GM19035 (cell line): ENCODE measurements at regions not wholly inside any gene's neighbourhood (a gene's known extent, or its start where the extent isn't known, plus 50 kb on each side); places are given as distances from the start of the nearest gene placed in this dataset.
A peak's percentile ranks its signal among the peaks of the same experiment; 100 is the strongest.
"Not testable (repeated sequence)": the region's sequence is repeated elsewhere in the genome, so short reads cannot be mapped to it uniquely, and the experiment has no call there.

Source experiments
- ATAC-seq: cut with Tn5 transposase; IDR thresholded peaks from one replicate; pipeline ENCODE4 v1.9.1; 2021; ENCODE audit not compliant: unreplicated experiment

DNA sequence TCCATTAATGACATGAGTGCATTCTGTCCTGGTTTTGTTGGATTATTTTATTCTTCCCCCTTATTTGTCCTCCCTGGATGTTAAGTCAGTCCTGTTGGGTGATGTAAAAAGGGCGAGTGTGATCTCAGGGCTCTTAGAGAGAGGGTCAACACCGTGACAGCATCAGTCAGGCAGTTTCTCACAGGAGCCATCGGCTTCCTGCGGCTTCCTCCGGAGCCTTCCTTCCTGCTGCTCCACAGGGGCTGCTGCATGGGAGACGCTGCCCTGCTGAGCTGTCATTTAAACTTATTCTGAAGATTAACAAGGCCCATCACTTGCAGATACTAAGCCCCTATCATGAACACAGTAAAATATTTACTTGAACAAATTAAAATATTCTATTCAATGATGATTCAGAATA is 211.3 kb downstream of the SPATA31A1 start:
- not testable (repeated sequence) for ATAC-seq

DNA sequence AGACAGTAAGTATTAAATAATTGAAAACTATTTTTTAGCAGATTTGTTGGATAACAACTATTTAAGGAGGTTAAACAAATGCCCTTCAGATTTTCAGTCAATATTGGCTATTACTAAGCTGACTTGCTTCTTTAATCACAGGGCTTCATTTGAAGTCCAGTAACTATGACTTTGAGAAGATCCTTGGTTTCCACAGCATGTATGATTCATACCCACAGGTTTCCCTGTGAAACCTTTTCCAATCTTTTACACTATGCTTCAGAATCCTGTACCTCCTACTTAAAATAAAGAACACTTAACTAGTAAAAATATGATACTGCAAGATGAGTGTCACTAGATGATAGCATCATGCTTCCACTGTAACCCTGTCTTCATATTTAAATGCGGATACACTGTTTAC is 211.9 kb downstream of the SPATA31A1 start:
- not testable (repeated sequence) for ATAC-seq

DNA sequence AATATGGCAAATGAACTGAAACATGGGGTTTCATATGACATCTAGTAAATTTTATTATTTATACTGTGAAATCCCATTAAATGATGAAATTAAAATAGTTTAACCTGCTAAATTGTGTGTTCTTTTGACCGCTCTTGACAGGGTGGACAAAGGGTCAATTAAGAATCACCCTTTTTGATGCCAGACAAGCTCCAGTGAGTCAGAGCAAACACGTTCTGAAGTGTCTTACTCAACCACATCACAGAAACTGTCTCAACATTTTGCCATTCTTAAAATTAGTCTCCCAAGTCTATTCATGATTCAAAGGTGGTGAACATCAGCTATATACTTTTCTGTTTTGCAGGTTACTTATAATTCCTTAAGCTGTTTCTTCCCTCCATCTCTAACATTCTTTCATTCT is 213.4 kb downstream of the SPATA31A1 start:
- not testable (repeated sequence) for ATAC-seq

DNA sequence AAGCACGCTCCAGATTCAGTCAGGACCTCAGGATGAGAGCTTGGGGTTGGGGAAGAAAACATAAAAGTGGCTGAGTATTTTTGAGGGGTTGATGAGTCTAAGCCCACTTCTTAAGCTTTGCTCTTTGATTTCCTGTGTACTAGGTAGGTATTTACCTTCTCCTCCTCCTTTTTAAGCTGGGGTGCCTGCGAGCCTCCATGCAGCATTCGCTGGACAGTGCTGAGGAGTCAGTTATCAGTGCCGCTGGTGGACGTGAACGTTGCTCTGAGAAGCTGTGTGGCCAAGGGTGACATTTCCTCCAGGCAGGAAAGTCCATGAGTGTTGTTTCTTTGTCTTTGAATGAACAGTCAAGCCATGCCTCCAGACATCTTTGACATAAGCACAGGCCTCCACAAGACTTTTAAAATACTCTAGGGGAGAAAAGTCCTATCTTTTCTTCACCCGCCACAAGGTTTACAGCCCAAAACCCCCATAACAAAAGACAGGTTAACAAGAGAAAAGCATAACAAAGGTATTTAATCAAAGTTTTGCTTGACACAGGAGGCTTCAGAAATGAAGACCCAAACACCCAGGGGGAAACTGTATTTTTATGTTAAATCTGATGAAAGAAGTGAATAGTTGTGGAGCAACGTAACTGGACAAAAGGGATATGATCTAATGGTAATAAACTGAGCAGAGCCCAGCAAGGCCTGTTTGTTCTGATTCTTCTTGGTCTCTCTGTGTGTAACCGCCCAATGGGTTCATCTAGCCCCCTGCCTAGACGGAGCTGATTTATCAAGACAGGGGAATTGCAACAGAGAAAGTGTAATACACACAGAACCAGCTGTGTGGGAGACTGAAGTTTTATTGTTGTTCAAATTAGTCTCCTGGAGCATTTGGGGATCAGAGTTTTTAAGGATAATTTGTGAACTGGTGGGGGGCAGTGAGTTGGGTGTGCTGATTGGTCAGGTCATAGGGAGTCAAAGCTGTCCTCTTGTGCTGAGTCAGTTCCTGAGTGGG is 217.9 kb downstream of the SPATA31A1 start:
- not testable (repeated sequence) for ATAC-seq

DNA sequence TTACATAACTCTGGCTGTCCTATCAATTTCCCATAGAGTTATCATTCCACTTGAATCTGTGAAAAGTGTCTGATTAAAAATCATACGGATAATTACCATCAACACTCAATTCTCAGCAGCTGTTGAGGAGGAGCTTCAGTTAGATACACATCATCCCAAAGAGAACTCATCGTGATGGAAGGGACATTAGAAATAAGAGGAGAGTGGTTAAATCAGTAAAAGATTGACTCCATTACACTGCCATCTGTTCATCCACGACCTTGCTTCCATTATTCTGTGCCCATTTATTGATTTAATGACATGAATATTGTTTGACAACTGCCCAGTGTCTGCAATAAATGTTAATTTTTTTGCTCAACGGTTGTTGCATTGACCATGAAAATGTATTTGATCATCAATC is 223.5 kb downstream of the SPATA31A1 start:
- ATAC-seq, result not testable (repeated sequence)

DNA sequence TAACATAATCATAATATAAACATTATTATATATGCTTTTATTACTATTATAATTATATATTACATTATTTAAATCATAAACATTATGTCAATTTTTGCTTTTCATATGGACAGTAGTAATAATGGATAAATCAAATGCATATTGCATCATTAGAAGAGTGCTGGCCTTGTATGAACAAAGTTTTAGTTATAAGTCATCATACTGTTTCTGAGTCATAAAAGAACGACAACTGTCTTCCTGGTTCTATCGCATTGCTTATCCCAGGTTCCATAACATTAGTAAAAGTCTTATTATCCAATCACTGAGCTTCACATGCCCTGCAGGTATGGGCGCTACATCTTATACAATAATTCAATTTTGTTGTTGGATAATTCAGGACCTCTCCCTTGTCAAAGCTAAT is 225.8 kb downstream of the SPATA31A1 start:
- not testable (repeated sequence) for ATAC-seq

DNA sequence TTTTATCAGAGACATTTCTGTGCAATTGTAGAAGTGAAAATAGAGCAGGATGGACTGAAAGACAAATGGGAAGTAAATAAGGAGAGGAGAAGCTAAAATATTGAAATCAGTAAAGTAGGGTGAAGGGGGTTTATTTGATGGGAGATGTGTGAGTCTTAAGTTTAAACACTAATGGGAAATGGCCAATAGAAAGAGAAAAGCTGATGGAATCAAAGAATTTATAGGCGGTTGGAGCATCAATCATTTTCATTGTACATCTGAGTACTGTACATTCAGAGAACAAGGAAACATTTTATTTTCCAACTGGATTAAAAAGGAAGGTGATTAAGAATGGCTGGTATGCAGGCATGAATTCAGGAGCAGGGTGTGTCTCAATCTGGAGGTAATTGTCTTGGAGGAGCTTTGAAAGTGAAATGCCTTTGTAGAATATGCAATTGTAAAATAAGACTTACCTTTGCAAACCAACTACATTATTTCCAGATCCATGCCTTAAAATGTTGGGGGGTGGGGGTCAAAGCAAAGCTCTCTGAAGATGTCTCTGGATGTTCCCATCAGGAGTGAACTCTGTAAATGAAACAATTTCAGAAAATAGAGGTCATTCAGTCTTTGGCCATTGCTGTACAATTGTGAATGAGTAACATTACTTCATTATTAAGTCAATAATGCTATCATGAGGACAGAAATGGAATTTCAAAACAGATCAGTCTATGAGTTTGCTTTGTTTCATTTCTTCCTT is 227.4 kb downstream of the SPATA31A1 start:
- ATAC-seq, result not testable (repeated sequence)

DNA sequence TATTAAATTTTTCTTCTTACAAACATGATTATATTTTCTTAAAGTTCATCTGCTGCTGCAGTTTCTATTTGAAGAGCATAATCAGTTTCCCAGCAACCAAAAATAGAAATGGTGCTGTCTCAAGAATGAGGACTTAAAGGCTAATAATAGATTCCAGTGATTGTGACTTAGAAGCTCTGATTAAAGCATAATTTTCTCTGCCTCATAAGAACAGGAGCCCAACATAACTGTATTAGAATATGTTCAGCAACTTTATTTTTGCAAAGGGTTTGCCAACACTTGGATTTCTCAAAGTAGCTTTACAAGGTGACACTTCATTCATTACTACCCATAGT is 227.9 kb downstream of the SPATA31A1 start:
- not testable (repeated sequence) for ATAC-seq

DNA sequence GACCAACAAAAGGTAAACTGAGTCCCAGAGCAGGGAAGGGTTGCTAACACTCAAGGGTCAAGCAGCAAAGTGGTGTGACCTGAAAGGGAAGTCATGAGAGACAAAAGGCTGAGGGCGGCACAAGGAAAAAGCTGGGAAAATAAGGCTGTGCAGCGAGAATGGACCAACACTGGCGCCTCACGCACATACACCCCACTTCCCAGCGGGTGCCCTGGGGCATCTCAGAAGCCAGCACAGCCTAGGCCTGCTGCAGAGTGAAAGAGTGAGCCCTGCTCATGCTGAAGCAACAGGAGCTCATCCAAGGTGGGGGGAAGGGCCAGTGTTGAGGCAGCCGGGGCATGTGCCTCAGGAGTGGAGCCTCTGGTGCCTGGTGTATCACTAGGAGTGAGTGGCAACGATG is 229.8 kb downstream of the SPATA31A1 start:
- ATAC-seq, result not testable (repeated sequence)

DNA sequence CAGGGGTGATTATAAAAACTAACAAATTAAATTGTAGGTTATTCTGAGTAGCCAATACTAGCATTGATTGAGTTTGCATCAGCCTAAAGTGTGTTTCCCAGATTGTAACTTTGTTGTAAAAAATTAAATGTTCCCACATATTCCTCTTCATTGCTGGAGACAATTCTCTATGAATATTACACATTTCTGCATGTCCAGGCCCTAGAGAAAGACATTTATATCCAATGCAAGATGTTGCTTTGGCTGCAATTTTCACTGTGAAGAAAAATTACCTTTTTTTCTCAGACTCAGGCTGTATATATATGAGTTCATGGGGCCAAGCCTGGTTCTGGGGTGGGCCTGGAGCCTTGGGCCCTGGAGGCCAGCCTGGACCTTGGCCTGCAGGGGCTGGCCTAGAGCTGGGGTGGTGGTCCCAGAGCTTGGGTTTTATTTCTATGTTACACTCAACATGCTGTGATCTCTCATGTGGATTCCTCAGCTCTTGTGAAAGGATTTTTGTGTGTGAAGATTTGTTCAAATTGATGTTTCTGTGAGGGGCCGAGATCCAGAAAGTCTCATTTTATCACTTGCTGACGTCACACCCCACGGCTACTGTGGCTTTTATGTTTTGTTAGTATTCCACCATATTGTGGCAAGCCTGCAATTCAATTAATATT is 232.5 kb downstream of the SPATA31A1 start:
- no peak for ATAC-seq

DNA sequence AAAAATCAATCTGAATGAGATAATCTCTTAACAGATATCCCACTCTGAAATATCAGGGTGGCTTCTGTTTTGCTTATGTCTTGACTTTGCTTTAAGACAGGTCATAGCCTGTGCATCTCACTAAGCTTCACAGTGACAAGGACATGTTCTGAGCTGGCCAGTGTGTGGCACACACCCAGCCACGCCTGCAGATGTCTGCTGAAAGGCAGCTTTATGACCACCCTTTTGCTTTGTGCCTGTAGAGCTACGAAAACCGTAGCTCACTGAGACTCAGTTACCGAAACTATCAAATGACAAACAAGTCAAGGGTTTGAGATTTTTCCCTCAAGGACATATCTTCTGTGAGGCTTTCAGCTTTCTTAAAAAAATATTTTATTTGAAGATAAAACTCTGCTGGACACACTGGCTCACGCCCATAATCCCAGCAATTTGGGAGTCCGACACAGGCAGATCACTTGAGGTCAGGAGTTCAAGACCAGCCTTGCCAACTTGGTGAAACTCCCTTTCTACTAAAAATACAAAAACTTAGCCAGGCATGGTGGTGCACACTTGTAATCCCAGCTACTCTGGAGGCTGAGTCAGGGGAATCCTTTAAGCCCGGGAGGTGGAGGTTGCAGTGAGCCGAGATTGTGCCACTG is 233.2 kb downstream of the SPATA31A1 start:
- no peak for ATAC-seq

DNA sequence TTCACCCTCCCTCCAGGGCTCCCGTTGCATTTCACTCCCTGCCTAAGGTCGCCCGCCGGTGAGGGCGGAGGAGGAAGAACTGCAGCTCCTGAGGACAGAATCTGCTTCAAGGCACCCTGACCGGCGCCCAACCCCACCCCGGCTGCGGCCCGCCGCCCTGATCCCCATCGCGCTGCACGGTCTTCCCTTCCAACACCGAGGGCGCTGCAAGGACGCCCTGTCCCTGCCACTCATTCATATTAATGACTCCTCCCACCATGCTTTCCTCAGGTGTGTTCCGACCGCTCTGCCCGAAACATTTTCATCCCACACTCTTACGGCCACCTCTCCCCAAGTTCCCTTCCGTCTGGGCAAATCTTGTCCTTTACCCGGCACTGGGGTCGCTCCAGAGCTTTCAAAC is 248.6 kb downstream of the SPATA31A1 start:
- ATAC-seq, result not testable (repeated sequence)

DNA sequence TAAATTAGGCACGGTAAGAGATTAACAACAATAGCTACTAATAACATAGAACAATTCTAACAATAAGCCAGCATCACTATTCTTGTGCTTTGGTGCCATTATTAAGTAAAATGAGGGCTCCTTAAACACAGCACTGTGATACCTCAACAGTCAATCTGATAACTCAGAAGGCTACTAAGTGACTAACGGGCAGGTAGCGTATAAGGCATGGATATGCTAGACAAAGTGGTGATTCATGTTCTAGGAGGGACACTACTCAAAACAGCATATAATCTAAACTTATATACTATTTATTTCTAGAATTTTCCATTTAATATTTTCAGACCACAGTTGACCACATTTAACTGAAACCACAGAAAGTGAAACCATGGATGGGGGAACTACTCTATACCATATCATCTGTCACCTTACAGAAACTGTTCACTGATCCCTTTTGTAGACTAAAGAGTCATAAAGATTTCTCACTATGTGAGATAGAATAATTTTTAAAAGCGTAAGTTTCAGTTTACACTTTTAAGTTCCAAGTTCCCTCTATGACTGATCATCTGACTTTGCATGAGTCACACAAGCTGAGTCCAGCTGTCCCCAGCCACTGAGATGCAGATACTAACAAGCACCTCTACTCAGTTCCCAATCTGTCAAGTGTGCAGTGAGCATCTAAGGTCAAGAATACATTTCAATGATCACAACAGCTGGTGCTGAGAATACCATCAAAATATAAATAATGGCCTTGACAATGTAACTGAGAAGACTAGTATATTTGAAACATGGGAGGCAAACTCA is 256.2 kb downstream of the SPATA31A1 start:
- ATAC-seq, result peak; percentile 97

DNA sequence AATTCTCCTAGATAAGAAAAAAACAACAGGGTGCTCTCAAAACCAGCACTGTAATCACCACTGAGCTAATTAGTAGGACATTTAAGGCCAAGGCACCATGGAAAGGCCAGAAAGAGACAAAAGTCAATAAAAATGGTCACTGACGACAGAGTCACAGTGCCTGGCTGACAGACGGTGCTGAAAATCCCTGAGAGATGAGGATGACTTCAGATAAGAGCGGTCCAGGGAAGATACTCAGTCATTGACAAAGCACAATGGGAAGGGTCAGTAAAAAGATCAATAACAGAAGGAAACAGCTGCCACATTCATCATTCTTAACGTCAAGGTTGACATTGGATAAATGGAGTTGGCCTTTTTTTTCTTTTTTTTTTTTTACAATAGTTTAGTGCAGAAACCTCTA is 261.0 kb downstream of the SPATA31A1 start:
- ATAC-seq, result not testable (repeated sequence)

DNA sequence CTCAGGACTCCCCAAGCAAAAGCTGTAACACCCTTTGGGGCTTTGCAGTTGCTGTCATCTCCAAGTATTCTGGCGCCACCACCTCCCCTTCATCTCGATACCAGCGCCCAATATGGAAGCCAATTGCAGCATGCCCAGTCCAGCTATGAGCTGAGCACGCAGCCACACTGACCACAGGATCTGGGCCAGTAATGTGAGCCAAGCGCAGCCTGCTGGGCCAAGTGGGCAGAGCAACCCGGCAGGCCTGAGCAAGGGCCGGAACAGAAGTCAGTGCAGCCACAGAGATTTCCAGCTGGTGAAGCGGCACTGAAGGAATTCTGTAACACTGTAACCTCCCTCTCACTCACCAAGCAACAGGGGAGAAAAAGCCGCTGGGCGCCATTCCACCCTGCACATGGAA is 268.6 kb downstream of the SPATA31A1 start:
- ATAC-seq, result not testable (repeated sequence)

DNA sequence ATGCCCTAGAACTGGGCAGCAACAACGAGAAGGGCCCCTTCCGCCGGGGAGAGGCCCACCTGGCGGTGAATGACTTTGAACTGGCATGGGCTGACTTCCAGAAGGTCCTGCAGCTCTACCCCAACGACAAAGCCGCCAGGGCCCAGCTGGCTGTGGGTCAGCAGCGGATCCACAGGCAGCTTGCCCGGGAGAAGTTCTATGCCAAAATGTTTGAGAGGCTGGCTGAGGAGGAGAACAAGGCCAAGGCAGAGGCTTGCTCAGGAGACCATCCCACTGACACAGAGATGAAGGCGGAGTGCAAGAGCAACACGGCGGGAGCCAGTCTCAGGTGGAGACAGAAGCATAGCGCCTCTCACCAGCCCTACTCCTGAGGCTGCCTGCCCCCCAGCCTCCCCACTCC is 276.6 kb downstream of the SPATA31A1 start:
- ATAC-seq, result not testable (repeated sequence)

DNA sequence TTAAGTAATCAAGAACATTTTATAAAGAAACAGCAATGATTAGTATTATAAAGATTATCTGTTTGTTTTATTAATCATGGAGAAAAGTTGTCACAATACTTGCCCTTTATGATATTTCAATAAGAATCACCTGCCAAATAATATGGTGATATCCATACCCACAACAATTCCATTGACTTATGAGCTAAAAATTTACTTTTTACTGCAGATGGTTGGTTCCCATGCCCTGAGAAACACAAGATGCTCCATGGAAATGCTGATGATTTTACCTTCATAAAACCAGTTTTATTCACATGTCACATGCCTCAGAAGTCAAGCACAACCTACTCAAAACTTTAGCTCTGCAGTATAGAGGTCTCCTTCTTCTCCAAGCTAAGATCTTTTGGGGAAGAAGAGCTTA is 293.6 kb downstream of the SPATA31A1 start:
- not testable (repeated sequence) for ATAC-seq

DNA sequence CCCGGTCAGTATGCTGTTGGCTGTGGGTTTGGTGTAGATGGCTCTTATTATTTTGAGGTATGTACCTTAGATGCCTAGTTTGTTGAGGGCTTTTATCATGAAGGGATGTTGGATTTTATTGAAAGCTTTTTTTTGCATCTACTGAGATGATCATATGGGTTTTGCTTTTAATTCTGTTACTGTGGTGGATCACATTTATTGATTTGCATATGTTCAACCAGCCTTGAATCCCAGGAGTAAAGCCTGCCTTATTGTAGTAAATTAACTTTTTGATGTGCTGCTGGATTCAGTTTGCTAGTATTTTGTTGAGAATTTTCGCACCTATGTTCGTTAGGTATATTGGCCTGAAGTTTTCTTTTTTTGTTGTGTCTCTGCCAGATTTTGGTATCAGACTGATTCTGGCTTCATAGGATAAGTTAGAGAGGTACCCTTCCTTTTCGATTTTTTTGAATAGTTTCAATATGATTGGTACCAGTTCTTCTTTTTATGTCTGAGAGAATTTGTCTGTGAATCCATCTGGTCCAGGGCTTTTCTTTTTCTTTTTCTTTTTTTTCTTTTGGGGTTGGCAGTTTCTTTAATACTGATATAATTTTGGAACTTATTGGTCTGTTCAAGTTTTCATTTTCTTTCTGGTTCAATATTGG is 301.6 kb downstream of the SPATA31A1 start:
- ATAC-seq, result peak; percentile 89

DNA sequence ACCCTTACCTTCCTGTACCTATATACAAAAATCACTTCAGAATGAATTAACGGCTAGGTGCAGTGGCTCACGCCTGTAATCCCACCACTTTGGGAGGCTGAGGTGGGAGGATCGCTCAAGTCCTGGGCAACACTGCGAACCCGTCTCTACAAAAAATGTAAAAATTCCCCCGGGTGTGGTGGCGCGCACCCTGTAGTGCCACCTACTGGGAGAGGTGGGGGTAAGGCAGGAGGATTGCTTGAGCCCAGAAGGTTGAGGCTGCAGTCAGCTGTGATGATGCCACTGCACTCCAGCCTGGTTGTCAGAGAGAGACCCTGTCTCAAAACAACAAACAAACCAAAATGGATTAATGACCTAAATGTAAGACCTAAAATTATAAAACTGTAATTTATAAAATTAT is 307.6 kb downstream of the SPATA31A1 start:
- not testable (repeated sequence) for ATAC-seq

DNA sequence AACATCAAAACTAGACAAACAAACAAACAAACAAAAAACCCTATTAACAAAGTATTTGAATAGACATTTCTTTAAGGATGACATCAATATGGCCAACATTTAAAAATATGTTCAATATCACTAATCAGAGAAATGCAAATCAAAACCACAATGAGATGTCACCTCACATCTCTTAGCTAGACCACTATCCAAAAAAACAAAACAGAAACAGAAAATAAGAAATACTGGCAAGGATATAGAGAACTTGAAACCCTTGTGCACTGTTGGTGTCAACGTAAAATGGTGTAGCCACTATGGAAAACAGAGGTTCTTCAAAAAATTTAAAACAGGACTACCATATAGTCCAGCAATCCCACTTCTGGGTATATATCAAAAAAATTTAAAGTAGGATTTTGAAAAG is 308.2 kb downstream of the SPATA31A1 start:
- peak; percentile 73 for ATAC-seq
